PC-3 (cell line): ENCODE measurements at regions not wholly inside any gene's neighbourhood (a gene's known extent, or its start where the extent isn't known, plus 50 kb on each side); places are given as distances from the start of the nearest gene placed in this dataset.

Experiments
- ATAC-seq: fragments of 200-7000 bp; cut with Tn5 transposase; 2 replicates; pipeline ENCODE4 v1.9.1; 2020; ENCODE audit warnings: mild to moderate bottlenecking, moderate library complexity
- BruUV-seq: library from RNA; stranded (reverse); fragments of 400-500 nt; replicated peaks from 2 replicates; lab custom pipeline; 2021; lab: Mats Ljungman, UMichigan
- CTCF ChIA-PET: fragments of 300-600 bp; sonication (Branson Sonifier 250); formaldehyde crosslinking; loops from one replicate; lab custom pipeline; 2022; ENCODE audit warnings: antibody characterized with exemption; lab: Charles Lee
- POLR2A ChIA-PET: fragments of 300-600 bp; sonication (Branson Sonifier 250); formaldehyde crosslinking; loops from one replicate; lab custom pipeline; 2022; ENCODE audit warnings: antibody characterized with exemption; ENCODE audit not compliant: unreplicated experiment; lab: Charles Lee
- DNase-seq: peaks from one replicate; pipeline ENCODE4 v3.0.0-alpha.2; 2015
- H2AFZ ChIP-seq: fragments of 300-600 bp; sonication (generic); 2 replicates; pipeline ENCODE4 v1.6.0; 2016; ENCODE audit warnings: antibody characterized with exemption, low read length
- H3F3A ChIP-seq: fragments of 300-600 bp; sonication (generic); one replicate; pipeline ENCODE4 v1.6.0; 2017; ENCODE audit warnings: antibody characterized with exemption, low read length, control low read depth, mild to moderate bottlenecking; ENCODE audit not compliant: unreplicated experiment
- H3K27ac ChIP-seq: fragments of 300-600 bp; sonication (generic); 2 replicates; pipeline ENCODE4 v1.5.1; 2016; ENCODE audit warnings: mild to moderate bottlenecking, low read length
- H3K27me3 ChIP-seq: fragments of 300-600 bp; sonication (generic); 2 replicates; pipeline ENCODE4 v1.6.1; 2016; ENCODE audit warnings: low read length, mixed read lengths
- H3K36me3 ChIP-seq: fragments of 300-600 bp; sonication (generic); 2 replicates; pipeline ENCODE4 v1.6.1; 2016; ENCODE audit warnings: low read depth, mixed run types, low read length, mixed read lengths
- H3K4me1 ChIP-seq: fragments of 300-600 bp; sonication (generic); 2 replicates; pipeline ENCODE4 v1.5.1; 2016; ENCODE audit warnings: low read length; ENCODE audit not compliant: insufficient read depth
- H3K4me2 ChIP-seq: fragments of 300-600 bp; sonication (generic); 2 replicates; pipeline ENCODE4 v1.6.0; 2016; ENCODE audit warnings: low read length
- H3K4me3 ChIP-seq: fragments of 300-600 bp; sonication (generic); 2 replicates; pipeline ENCODE4 v1.5.1; 2016; ENCODE audit warnings: mild to moderate bottlenecking, low read length, mixed read lengths
- H3K79me2 ChIP-seq: fragments of 300-600 bp; sonication (generic); 2 replicates; pipeline ENCODE4 v1.6.1; 2017; ENCODE audit warnings: low read length, mixed read lengths
- H3K9ac ChIP-seq: fragments of 300-600 bp; sonication (generic); 2 replicates; pipeline ENCODE4 v1.6.0; 2016; ENCODE audit warnings: mild to moderate bottlenecking, low read length
- H3K9me2 ChIP-seq: fragments of 300-600 bp; sonication (generic); replicated peaks from 2 replicates; pipeline ENCODE4 v1.6.1; 2016; ENCODE audit warnings: mixed run types, low read length, mixed read lengths
- H3K9me3 ChIP-seq: fragments of 300-600 bp; sonication (generic); 2 replicates; pipeline ENCODE4 v1.6.1; 2016; ENCODE audit warnings: low read length, mixed read lengths
- H4K20me1 ChIP-seq: fragments of 300-600 bp; sonication (generic); 2 replicates; pipeline ENCODE4 v1.6.1; 2016; ENCODE audit warnings: low read length, mixed read lengths
- CTCF ChIP-seq: fragments of 300-600 bp; sonication (generic); conservative IDR thresholded peaks from 2 replicates; pipeline ENCODE4 v1.5.1; 2017; ENCODE audit warnings: antibody characterized with exemption, low read depth, mild to moderate bottlenecking, low read length
- EZH2 ChIP-seq: fragments of 300-600 bp; sonication (generic); IDR thresholded peaks from one replicate; pipeline ENCODE4 v1.6.1; 2017; ENCODE audit warnings: antibody characterized with exemption, mild to moderate bottlenecking, low read length; ENCODE audit not compliant: unreplicated experiment
- EZH2phosphoT487 ChIP-seq: fragments of 300-600 bp; sonication (generic); IDR thresholded peaks from 2 replicates; pipeline ENCODE4 v1.6.1; 2018; ENCODE audit warnings: mild to moderate bottlenecking, antibody characterized with exemption, low read length, borderline replicate concordance
- intact Hi-C: fragments of 100-400 bp; cut with micrococcal nuclease; formaldehyde crosslinking; loops from 2 replicates; pipeline ENCODE4 v1.9.0; 2023

- Histone ChIP-seq H3K27me3 (peaks cover 46% of the 10 kb centered on the region), H3F3A (no peaks in the 10 kb centered on the region), H4K20me1 (no peaks in the 10 kb centered on the region), H3K27ac (no peak overlapping the region), H3K36me3 (no peaks in the 10 kb centered on the region), H3K4me1 (no peaks in the 10 kb centered on the region), H3K9me3 (no peaks in the 10 kb centered on the region), H2AFZ (no peak overlapping the region), H3K9ac (no peak overlapping the region), H3K9me2 (no peaks in the 10 kb centered on the region), H3K4me3 (no peak overlapping the region), H3K4me2 (no peak overlapping the region), H3K79me2 (no peaks in the 10 kb centered on the region)
- intact Hi-C loops, result no loop called here
- BruUV-seq, result no TSS peak
- ATAC-seq (no peak), DNase-seq (no peak)
- POLR2A ChIA-PET, result no interaction called here
- CTCF ChIA-PET, result no interaction called here
- no peak for TF ChIP-seq EZH2phosphoT487
- TF ChIP-seq EZH2, result no peak
- TF ChIP-seq CTCF, result no peak
These were observed 383.2 kb downstream of the BCL11A start for GRCh38 chr2:60170272-60170671.

- no peak overlapping the region for H3K4me3 ChIP-seq
- no peaks in the 10 kb centered on the region for H3K36me3 ChIP-seq
- H3K79me2 ChIP-seq, result no peaks in the 10 kb centered on the region
- H3K9ac ChIP-seq, result no peak overlapping the region
- ChIA-PET CTCF (no interaction called here), POLR2A (no interaction called here)
- peaks cover 51% of the 10 kb centered on the region for H3K27me3 ChIP-seq
- no peaks in the 10 kb centered on the region for H3K9me2 ChIP-seq
- BruUV-seq, result no TSS peak
- ATAC-seq (no peak), DNase-seq (no peak)
- TF ChIP-seq EZH2phosphoT487 (no peak), CTCF (no peak), EZH2 (no peak)
- intact Hi-C loops, result no loop called here
- H3F3A ChIP-seq, result no peaks in the 10 kb centered on the region
- no peak overlapping the region for H3K27ac ChIP-seq
- H3K4me1 ChIP-seq, result no peaks in the 10 kb centered on the region
- no peaks in the 10 kb centered on the region for H4K20me1 ChIP-seq
- H3K9me3 ChIP-seq, result no peaks in the 10 kb centered on the region
- H2AFZ ChIP-seq, result no peak overlapping the region
- no peak overlapping the region for H3K4me2 ChIP-seq
These were observed 385.2 kb downstream of the BCL11A start for GRCh38 chr2:60168247-60168646.

- no TSS peak for BruUV-seq
- DNase-seq (no peak), ATAC-seq (no peak)
- Histone ChIP-seq H3K9ac (no peak overlapping the region), H3K79me2 (no peaks in the 10 kb centered on the region), H3K27me3 (peaks cover 62% of the 10 kb centered on the region), H4K20me1 (no peaks in the 10 kb centered on the region), H3K4me1 (no peaks in the 10 kb centered on the region), H3K4me3 (no peak overlapping the region), H3K36me3 (no peaks in the 10 kb centered on the region), H3F3A (no peaks in the 10 kb centered on the region), H3K9me2 (no peaks in the 10 kb centered on the region), H3K9me3 (no peaks in the 10 kb centered on the region), H2AFZ (no peak overlapping the region), H3K27ac (no peak overlapping the region), H3K4me2 (no peak overlapping the region)
- no peak for TF ChIP-seq EZH2
- TF ChIP-seq EZH2phosphoT487, result no peak
- TF ChIP-seq CTCF, result no peak
- ChIA-PET POLR2A (no interaction called here), CTCF (no interaction called here)
- intact Hi-C loops, result no loop called here
These were observed 386.4 kb downstream of the BCL11A start for GRCh38 chr2:60167089-60167488.
